Tibial nerve (tissue), 4 donors: ENCODE measurements at regions not wholly inside any gene's neighbourhood (a gene's known extent, or its start where the extent isn't known, plus 50 kb on each side); places are given as distances from the start of the nearest gene placed in this dataset.

Source experiments
- DNase-seq, 2 donors: peaks; one replicate each; pipeline ENCODE4 v3.0.0-alpha.2; 2019; ENCODE audit warnings: low spot score in 2 of 2
- H3K27ac ChIP-seq, 4 donors: fragments of 200-600 bp; sonication (generic) in 3 of 4; one replicate each; pipeline ENCODE4 v1.5.1; 2017 to 2019; ENCODE audit warnings: mild to moderate bottlenecking in 1 of 4
- H3K27me3 ChIP-seq, 2 donors: fragments of 200-600 bp; sonication (generic) in 1 of 2; one replicate each; pipeline versions ENCODE4 v1.5.1 to v1.6.0; 2017 to 2019
- H3K36me3 ChIP-seq, 3 donors: fragments of 200-600 bp; sonication (generic); one replicate each; pipeline ENCODE4 v1.5.1; 2018 to 2019
- H3K4me1 ChIP-seq, 4 donors: fragments of 200-600 bp; sonication (generic) in 3 of 4; one replicate each; pipeline ENCODE4 v1.5.1; 2017 to 2019
- H3K4me3 ChIP-seq, 4 donors: fragments of 200-600 bp; sonication (generic) in 3 of 4; one replicate each; pipeline ENCODE4 v1.5.1; 2017 to 2019; ENCODE audit warnings: mild to moderate bottlenecking in 1 of 4, moderate library complexity in 1 of 4
- H3K9me3 ChIP-seq, 4 donors: fragments of 200-600 bp; sonication (generic) in 3 of 4; one replicate each; pipeline ENCODE4 v1.5.1; 2017 to 2019
- EP300 ChIP-seq, 2 donors: sonication (generic); formaldehyde crosslinking; IDR thresholded peaks; one replicate each; pipeline ENCODE4 v1.6.1; 2017; ENCODE audit warnings: antibody characterized with exemption in 2 of 2, mild to moderate bottlenecking in 1 of 2
- POLR2A ChIP-seq, 2 donors: fragments of 450-650 bp; IDR thresholded peaks; one replicate each; pipeline ENCODE4 v1.6.1; 2017; ENCODE audit warnings: antibody characterized with exemption in 2 of 2, mild to moderate bottlenecking in 2 of 2, moderate library complexity in 2 of 2
- WGBS, 2 donors: methylation state at CpG; one replicate each; pipeline ENCODE4 v1.1.5; 2018; 5-methylcytosine and 5-hydroxymethylcytosine counted together
- TF ChIP-seq, protein P1 (sequence below), 5 experiments: fragments of 200-600 bp in 3 of 5; fragments of 450-650 bp in 2 of 5; sonication (generic) in 3 of 5; IDR thresholded peaks; one replicate each; pipeline ENCODE4 v1.5.1; 2016 to 2019; ENCODE audit warnings: antibody characterized with exemption in 5 of 5, mild to moderate bottlenecking in 3 of 5, moderate library complexity in 2 of 5

DNA sequence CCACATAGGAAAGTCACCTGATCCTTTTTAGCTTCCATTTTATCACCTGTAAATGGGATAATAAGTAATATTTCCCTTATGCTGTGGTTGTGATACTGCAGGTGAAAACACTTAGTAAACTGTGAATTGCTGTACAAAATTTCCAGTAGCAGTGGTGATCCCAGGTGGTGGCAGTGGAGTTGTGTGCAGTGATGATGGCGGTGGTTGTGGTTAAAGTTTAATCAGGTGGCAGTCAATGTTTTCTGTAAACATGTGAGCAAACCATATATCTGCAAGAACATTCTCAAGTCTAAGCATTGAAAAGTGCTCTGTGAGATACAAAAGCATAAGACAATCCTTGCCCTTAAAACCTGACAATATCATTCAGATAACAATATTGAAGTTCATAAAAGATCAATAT is 480.2 kb downstream of the RASEF start:
- Histone ChIP-seq H3K9me3 (peaks cover 0 to 16% (median 0%) of the 10 kb centered on the region in 4 donors), H3K27ac (no peak overlapping the region), H3K4me3 (no peak overlapping the region), H3K36me3 (no peaks in the 10 kb centered on the region), H3K4me1 (no peaks in the 10 kb centered on the region), H3K27me3 (no peaks in the 10 kb centered on the region)
- DNase-seq, result no peak
- TF ChIP-seq, protein P1, sequence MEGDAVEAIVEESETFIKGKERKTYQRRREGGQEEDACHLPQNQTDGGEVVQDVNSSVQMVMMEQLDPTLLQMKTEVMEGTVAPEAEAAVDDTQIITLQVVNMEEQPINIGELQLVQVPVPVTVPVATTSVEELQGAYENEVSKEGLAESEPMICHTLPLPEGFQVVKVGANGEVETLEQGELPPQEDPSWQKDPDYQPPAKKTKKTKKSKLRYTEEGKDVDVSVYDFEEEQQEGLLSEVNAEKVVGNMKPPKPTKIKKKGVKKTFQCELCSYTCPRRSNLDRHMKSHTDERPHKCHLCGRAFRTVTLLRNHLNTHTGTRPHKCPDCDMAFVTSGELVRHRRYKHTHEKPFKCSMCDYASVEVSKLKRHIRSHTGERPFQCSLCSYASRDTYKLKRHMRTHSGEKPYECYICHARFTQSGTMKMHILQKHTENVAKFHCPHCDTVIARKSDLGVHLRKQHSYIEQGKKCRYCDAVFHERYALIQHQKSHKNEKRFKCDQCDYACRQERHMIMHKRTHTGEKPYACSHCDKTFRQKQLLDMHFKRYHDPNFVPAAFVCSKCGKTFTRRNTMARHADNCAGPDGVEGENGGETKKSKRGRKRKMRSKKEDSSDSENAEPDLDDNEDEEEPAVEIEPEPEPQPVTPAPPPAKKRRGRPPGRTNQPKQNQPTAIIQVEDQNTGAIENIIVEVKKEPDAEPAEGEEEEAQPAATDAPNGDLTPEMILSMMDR (IDR thresholded peaks at IDR 0.05), result no peak
- TF ChIP-seq POLR2A (IDR thresholded peaks at IDR 0.05) (no peak), EP300 (IDR thresholded peaks at IDR 0.05) (no peak)
- 94 to 100% methylated on average over 1 of the region's 1 CpG for WGBS, 2 donors

- 74 to 81% methylated on average over 7 of the region's 7 CpGs for WGBS, 2 donors
- Histone ChIP-seq H3K4me3 (no peak overlapping the region), H3K27me3 (no peaks in the 10 kb centered on the region), H3K4me1 (no peaks in the 10 kb centered on the region), H3K9me3 (peaks cover 0 to 8% (median 0%) of the 10 kb centered on the region in 4 donors), H3K27ac (no peak overlapping the region), H3K36me3 (no peaks in the 10 kb centered on the region)
- no peak for TF ChIP-seq POLR2A (IDR thresholded peaks at IDR 0.05)
- TF ChIP-seq, protein P1 (IDR thresholded peaks at IDR 0.05), result no peak
- no peak for TF ChIP-seq EP300 (IDR thresholded peaks at IDR 0.05)
- no peak for DNase-seq
Measured at GRCh38 chr9:82583524-82583923, 479.4 kb downstream of the RASEF start.

- H3K36me3 ChIP-seq, result no peaks in the 10 kb centered on the region
- no peak overlapping the region for H3K4me3 ChIP-seq
- no peak for DNase-seq
- no peak overlapping the region for H3K27ac ChIP-seq
- H3K4me1 ChIP-seq, result no peaks in the 10 kb centered on the region
- TF ChIP-seq, protein P1 (IDR thresholded peaks at IDR 0.05), result no peak
- TF ChIP-seq POLR2A (IDR thresholded peaks at IDR 0.05) (no peak), EP300 (IDR thresholded peaks at IDR 0.05) (no peak)
- no peaks in the 10 kb centered on the region for H3K9me3 ChIP-seq
- 67 to 83% methylated on average over 5 of the region's 5 CpGs for WGBS, 2 donors
- no peaks in the 10 kb centered on the region for H3K27me3 ChIP-seq
Measured at GRCh38 chr9:82584349-82584863, 478.5 kb downstream of the RASEF start.

DNA sequence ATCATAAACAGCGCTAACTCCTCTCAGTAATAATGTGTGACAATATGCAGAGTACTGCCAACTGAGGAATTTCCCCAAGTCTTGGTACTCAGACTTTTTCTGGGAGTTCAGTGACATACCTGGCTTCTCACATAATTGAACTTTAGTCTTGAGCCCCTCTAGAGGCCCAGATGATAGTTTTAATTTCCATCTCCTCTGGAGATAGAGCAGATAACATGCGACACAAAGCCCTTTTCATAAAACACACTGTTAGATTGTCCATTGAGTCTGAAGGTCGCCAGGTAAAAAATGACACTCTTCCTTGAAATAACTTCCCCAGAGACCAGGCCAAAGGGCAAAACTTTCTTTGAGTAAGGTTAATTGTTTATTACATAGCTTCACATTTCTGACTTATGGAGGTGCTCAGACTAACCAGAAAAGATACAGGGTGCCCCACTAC is 476.0 kb downstream of the RASEF start:
- Histone ChIP-seq H3K27ac (no peak overlapping the region), H3K4me3 (no peak overlapping the region), H3K4me1 (no peaks in the 10 kb centered on the region), H3K9me3 (no peaks in the 10 kb centered on the region), H3K36me3 (no peaks in the 10 kb centered on the region), H3K27me3 (no peaks in the 10 kb centered on the region)
- DNase-seq, result no peak
- no peak for TF ChIP-seq POLR2A (IDR thresholded peaks at IDR 0.05)
- no peak for TF ChIP-seq EP300 (IDR thresholded peaks at IDR 0.05)
- TF ChIP-seq, protein P1 (IDR thresholded peaks at IDR 0.05), result no peak
- 93 to 97% methylated on average over 3 of the region's 3 CpGs for WGBS, 2 donors

DNA sequence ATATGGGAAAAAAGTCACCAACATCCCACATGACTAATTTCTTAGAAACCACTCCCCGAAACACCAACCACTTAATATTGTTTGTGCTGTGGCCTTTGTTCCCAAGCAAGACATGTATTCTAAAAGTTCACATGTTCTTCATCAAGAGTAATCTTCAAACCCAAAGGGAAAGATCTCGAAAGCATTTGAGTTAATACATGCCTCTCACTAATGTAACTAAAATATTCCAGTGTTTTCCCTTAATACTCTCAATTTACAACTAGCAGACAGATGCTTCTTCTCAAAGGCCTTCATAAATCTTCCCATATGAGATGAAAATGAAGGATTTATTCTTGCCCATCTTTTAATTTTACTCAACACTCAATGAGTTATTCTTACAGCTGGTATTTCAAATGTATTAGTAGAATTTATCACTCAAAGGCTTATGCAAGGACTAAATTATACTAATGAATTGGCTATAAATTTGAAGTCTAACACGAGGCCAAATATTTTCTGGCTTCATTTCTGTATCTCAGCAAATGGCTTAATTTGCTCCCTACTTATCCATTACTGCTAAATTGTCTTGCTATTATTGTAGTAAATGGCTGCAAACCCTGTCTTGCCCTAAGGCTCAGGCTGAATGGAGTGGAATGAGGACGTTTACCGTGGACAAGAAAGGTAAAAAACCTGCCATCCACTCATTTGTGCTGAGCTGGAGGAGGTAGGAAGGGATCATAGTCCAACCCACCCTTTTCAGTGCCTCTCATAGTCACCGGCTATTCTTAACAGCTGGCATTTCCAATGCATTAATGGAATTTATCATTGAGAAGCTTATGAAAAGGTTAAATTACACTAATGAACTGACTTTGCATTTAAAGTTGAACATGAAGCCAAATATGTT is 474.4 kb downstream of the RASEF start:
- Histone ChIP-seq H3K27me3 (no peaks in the 10 kb centered on the region), H3K4me1 (no peaks in the 10 kb centered on the region), H3K36me3 (no peaks in the 10 kb centered on the region), H3K27ac (no peak overlapping the region), H3K4me3 (no peak overlapping the region), H3K9me3 (no peaks in the 10 kb centered on the region)
- TF ChIP-seq, protein P1 (IDR thresholded peaks at IDR 0.05), result no peak
- no peak for TF ChIP-seq EP300 (IDR thresholded peaks at IDR 0.05)
- no peak for TF ChIP-seq POLR2A (IDR thresholded peaks at IDR 0.05)
- no peak for DNase-seq
- 75 to 78% methylated on average over 6 of the region's 6 CpGs for WGBS, 2 donors
